ENCODE measurements at regions not wholly inside any gene's neighbourhood (a gene's known extent, or its start where the extent isn't known, plus 50 kb on each side); places are given as distances from the start of the nearest gene placed in this dataset.
A peak's percentile ranks its signal among the peaks of the same experiment; 100 is the strongest.

DNA sequence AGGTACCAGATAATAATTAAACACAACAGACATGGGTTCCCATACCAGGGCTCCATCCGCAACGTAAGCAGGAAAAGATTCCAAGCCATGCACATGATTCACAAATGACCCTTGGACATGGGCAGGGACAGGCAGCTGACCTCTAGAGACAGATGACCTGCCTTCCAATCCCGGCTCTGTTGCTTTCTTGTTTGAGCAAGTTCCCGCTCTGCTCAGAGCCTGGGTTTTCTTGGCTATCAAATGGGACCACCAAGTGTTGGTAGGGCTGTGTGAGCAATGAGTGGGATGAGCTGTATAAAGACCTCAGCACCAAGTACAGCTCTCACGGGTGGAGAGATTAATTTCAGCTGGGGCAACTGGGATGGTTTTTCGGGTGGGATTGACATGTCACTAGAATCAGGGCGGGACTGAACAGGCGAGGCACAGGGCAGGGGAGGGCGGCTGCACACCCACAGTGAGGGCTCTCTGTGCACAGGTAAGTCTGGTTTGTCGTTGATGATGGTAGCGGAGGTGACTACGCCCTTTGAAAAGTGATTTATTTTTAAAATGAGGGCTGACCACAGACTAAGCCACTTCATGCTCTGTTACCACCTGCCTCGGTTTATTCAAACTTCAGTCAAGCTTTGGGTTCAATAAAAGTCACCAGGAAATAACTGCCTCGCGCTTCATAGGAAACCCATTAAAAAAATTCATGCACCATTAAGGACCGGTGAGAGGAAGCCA lies 57.5 kb upstream of the IFFO2 start (continued):
- TF ChIP-seq IKZF5 (CRISPR knock-in tag; IDR thresholded peaks at IDR 0.05), result peak; percentile 67; the same call in 1 of the 2 replicates
- TF ChIP-seq TEAD2 (CRISPR knock-in tag; IDR thresholded peaks at IDR 0.05), result no peak
- no peak for TF ChIP-seq ZFP62 (CRISPR knock-in tag; IDR thresholded peaks at IDR 0.05)
- no peak for TF ChIP-seq NFRKB (IDR thresholded peaks at IDR 0.05)
- no peak for TF ChIP-seq HOXA9 (CRISPR knock-in tag; IDR thresholded peaks at IDR 0.05; ENCODE audit: borderline replicate concordance)
- TF ChIP-seq MIXL1 (CRISPR knock-in tag; IDR thresholded peaks at IDR 0.05), result 0 out of 2 replicates have a peak, but pooled peaks have one; percentile 36
- TF ChIP-seq ZNF607 (CRISPR knock-in tag; IDR thresholded peaks at IDR 0.05; ENCODE audit: borderline replicate concordance), result no peak
- no peak for TF ChIP-seq ZFP36L1 (CRISPR knock-in tag; IDR thresholded peaks at IDR 0.05)
- TF ChIP-seq GTF2F1 (IDR thresholded peaks at IDR 0.05; ENCODE audit: low read length), result no peak
- no peak for TF ChIP-seq BCL3 (CRISPR knock-in tag; IDR thresholded peaks at IDR 0.05)
- TF ChIP-seq FOSL1 (CRISPR knock-in tag; IDR thresholded peaks at IDR 0.05; ENCODE audit: borderline replicate concordance), result peak; percentile 29; the same call in 1 of the 2 replicates
- TF ChIP-seq ZMAT3 (CRISPR knock-in tag; conservative IDR thresholded peaks at IDR 0.05), result no peak
- no peak for TF ChIP-seq HCFC1 (IDR thresholded peaks at IDR 0.05; ENCODE audit: low read depth, low read length)
- TF ChIP-seq PAXIP1 (CRISPR knock-in tag; conservative IDR thresholded peaks at IDR 0.05), result peak; percentile 64
- TF ChIP-seq NR2F1 (CRISPR knock-in tag; IDR thresholded peaks at IDR 0.05), result peak; percentile 56 to 69; a peak in 3 of 4 replicates
- TF ChIP-seq, protein P1, sequence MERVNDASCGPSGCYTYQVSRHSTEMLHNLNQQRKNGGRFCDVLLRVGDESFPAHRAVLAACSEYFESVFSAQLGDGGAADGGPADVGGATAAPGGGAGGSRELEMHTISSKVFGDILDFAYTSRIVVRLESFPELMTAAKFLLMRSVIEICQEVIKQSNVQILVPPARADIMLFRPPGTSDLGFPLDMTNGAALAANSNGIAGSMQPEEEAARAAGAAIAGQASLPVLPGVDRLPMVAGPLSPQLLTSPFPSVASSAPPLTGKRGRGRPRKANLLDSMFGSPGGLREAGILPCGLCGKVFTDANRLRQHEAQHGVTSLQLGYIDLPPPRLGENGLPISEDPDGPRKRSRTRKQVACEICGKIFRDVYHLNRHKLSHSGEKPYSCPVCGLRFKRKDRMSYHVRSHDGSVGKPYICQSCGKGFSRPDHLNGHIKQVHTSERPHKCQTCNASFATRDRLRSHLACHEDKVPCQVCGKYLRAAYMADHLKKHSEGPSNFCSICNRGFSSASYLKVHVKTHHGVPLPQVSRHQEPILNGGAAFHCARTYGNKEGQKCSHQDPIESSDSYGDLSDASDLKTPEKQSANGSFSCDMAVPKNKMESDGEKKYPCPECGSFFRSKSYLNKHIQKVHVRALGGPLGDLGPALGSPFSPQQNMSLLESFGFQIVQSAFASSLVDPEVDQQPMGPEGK (CRISPR knock-in tag; IDR thresholded peaks at IDR 0.05), result 0 out of 2 replicates have a peak, but pooled peaks have one; percentile 24
- 0 out of 2 replicates have a peak, but pooled peaks have one; percentile 42 for TF ChIP-seq ZNF605 (CRISPR knock-in tag; IDR thresholded peaks at IDR 0.05)
- TF ChIP-seq ZNF331 (CRISPR knock-in tag; IDR thresholded peaks at IDR 0.05), result peak; percentile 29; the same call in 1 of the 2 replicates
- TF ChIP-seq, protein P2, sequence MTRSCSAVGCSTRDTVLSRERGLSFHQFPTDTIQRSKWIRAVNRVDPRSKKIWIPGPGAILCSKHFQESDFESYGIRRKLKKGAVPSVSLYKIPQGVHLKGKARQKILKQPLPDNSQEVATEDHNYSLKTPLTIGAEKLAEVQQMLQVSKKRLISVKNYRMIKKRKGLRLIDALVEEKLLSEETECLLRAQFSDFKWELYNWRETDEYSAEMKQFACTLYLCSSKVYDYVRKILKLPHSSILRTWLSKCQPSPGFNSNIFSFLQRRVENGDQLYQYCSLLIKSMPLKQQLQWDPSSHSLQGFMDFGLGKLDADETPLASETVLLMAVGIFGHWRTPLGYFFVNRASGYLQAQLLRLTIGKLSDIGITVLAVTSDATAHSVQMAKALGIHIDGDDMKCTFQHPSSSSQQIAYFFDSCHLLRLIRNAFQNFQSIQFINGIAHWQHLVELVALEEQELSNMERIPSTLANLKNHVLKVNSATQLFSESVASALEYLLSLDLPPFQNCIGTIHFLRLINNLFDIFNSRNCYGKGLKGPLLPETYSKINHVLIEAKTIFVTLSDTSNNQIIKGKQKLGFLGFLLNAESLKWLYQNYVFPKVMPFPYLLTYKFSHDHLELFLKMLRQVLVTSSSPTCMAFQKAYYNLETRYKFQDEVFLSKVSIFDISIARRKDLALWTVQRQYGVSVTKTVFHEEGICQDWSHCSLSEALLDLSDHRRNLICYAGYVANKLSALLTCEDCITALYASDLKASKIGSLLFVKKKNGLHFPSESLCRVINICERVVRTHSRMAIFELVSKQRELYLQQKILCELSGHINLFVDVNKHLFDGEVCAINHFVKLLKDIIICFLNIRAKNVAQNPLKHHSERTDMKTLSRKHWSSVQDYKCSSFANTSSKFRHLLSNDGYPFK (CRISPR knock-in tag; IDR thresholded peaks at IDR 0.05; ENCODE audit: borderline replicate concordance), result no peak

All from HepG2 (cell line).